ENCODE measurements at regions not wholly inside any gene's neighbourhood (a gene's known extent, or its start where the extent isn't known, plus 50 kb on each side); places are given as distances from the start of the nearest gene placed in this dataset.

GRCh38 chr2:128768041-128768440, 449.4 kb upstream of the HS6ST1 start:
- peaks cover 0 to 9% (median 0%) of the 10 kb centered on the region in 3 donors for H3K27me3 Mint-ChIP-seq (ENCODE audit: low read depth in 3 of 3)
- H3K36me3 Mint-ChIP-seq: peaks cover 0 to 5% (median 4%) of the 10 kb centered on the region in 3 donors
- peaks cover 0 to 6% (median 5%) of the 10 kb centered on the region in 6 donors for H3K9me3 Mint-ChIP-seq
- H3K27ac Mint-ChIP-seq: no peak overlapping the region
- no peaks in the 10 kb centered on the region for H3K4me1 Mint-ChIP-seq
- DNase-seq: no peak
- H3K4me3 Mint-ChIP-seq: no peak overlapping the region

GRCh38 chr2:128769457-128770142, 450.9 kb upstream of the HS6ST1 start:
- H3K4me3 Mint-ChIP-seq: no peak overlapping the region
- H3K27ac Mint-ChIP-seq: no peak overlapping the region
- H3K9me3 Mint-ChIP-seq: peaks cover 0 to 2% (median 0%) of the 10 kb centered on the region in 6 donors
- peaks cover 0 to 7% (median 2%) of the 10 kb centered on the region in 3 donors for H3K27me3 Mint-ChIP-seq (ENCODE audit: low read depth in 3 of 3)
- peaks cover 0 to 4% (median 0%) of the 10 kb centered on the region in 3 donors for H3K36me3 Mint-ChIP-seq
- no peaks in the 10 kb centered on the region for H3K4me1 Mint-ChIP-seq
- DNase-seq: no peak

- no peaks in the 10 kb centered on the region for H3K4me1 Mint-ChIP-seq
- H3K27me3 Mint-ChIP-seq (ENCODE audit: low read depth in 3 of 3): peaks cover 2 to 7% (median 2%) of the 10 kb centered on the region in 3 donors
- no peaks in the 10 kb centered on the region for H3K36me3 Mint-ChIP-seq
- H3K27ac Mint-ChIP-seq: no peak overlapping the region
- no peaks in the 10 kb centered on the region for H3K9me3 Mint-ChIP-seq
- no peak for DNase-seq
- H3K4me3 Mint-ChIP-seq: no peak overlapping the region
These were observed 451.7 kb upstream of the HS6ST1 start for GRCh38 chr2:128770143-128771085.

DNA sequence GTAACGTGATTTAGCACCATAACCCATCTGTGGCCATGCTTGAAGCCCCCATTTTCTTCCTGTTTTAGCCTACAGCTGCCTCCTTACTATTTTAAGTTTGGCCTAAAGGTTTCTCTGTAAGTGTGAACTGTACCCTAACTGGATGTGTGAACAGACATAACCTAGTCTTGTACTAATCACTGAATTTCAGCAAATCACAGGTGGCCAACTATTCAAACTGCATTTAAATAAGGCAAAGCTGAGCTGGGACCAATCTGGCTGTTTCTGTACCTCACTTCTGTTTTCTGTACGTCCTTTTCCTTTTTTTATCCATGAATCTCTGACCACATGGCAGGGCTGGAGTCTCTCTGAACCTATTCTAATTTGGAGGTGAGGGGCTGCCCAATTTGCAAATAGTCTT, 452.7 kb upstream of the HS6ST1 start:
- Mint-ChIP-seq H3K27me3 (ENCODE audit: low read depth in 3 of 3) (peaks cover 2 to 5% (median 3%) of the 10 kb centered on the region in 3 donors), H3K4me1 (no peaks in the 10 kb centered on the region), H3K9me3 (no peaks in the 10 kb centered on the region), H3K36me3 (no peaks in the 10 kb centered on the region), H3K4me3 (no peak overlapping the region), H3K27ac (no peak overlapping the region)
- DNase-seq: no peak

DNA sequence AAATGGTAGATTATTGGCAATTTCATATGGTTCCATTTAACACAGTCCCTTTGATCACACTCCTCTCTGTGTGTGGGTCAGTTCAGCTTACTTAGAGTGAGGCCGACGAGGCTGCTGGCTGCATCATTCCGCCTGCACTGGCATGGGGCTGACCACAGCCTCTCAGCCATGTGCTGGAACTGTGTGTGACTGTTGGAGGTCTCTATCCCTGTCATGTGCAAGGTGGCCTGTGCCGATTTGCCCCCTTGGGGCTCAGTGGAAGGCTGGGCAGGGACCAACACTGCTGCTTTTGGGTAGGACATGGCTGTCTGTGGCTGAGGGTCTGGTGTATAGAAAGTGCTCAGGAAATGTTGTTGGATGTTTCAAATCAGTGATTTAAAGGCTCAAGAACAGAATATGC, 454.0 kb upstream of the HS6ST1 start:
- Mint-ChIP-seq H3K4me1 (no peaks in the 10 kb centered on the region), H3K4me3 (no peak overlapping the region), H3K27ac (no peak overlapping the region), H3K27me3 (ENCODE audit: low read depth in 3 of 3) (peaks cover 2 to 3% (median 2%) of the 10 kb centered on the region in 3 donors), H3K36me3 (no peaks in the 10 kb centered on the region), H3K9me3 (no peaks in the 10 kb centered on the region)
- no peak for DNase-seq

DNA sequence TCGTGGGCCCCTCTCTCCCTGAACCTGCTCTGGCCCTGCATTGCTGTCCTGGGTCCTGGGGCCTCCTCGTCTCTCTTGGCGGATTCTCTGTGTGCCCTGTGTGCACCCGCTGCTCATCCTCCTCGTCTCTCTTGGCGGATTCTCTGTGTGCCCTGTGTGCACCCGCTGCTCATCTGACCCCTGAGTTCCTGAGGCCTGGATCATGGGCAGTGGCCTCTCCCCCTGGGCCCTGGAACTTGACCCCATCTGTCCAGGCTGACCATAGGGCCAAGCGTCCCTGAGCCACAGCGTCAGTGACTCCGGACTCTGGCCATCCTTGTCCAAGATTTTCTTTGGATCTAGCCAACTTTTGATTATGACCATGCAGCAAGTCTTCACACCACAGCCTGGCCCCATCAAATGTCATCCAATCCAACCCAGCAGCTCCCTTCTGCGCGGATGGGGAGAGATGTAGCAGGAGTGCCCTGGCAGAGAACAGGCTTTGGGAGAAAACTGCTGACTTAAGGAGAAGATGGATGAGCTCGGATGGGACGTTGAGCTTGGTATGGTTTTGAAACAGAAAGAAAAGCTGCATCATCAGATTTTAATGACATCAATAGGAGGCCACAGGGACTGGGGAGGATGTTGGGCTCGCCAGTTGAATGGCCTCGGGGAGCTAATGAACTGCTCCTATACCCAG, 455.1 kb upstream of the HS6ST1 start:
- H3K4me3 Mint-ChIP-seq: no peak overlapping the region
- no peaks in the 10 kb centered on the region for H3K36me3 Mint-ChIP-seq
- no peaks in the 10 kb centered on the region for H3K9me3 Mint-ChIP-seq
- H3K27me3 Mint-ChIP-seq (ENCODE audit: low read depth in 3 of 3): peaks cover 2 to 3% (median 2%) of the 10 kb centered on the region in 3 donors
- no peaks in the 10 kb centered on the region for H3K4me1 Mint-ChIP-seq
- no peak for DNase-seq
- H3K27ac Mint-ChIP-seq: no peak overlapping the region

- DNase-seq: no peak
- Mint-ChIP-seq H3K4me3 (no peak overlapping the region), H3K27ac (no peak overlapping the region), H3K4me1 (no peaks in the 10 kb centered on the region), H3K27me3 (ENCODE audit: low read depth in 3 of 3) (peaks cover 0 to 3% (median 2%) of the 10 kb centered on the region in 3 donors), H3K36me3 (no peaks in the 10 kb centered on the region), H3K9me3 (no peaks in the 10 kb centered on the region)
These were observed 455.9 kb upstream of the HS6ST1 start for GRCh38 chr2:128774320-128775216.

GRCh38 chr2:128775217-128775913, 456.7 kb upstream of the HS6ST1 start:
- no peak overlapping the region for H3K4me3 Mint-ChIP-seq
- no peak overlapping the region for H3K27ac Mint-ChIP-seq
- H3K36me3 Mint-ChIP-seq: no peaks in the 10 kb centered on the region
- peaks cover 0 to 2% (median 0%) of the 10 kb centered on the region in 6 donors for H3K9me3 Mint-ChIP-seq
- no peak for DNase-seq
- H3K27me3 Mint-ChIP-seq (ENCODE audit: low read depth in 3 of 3): peaks cover 0 to 7% (median 2%) of the 10 kb centered on the region in 3 donors
- no peaks in the 10 kb centered on the region for H3K4me1 Mint-ChIP-seq

- no peak for DNase-seq
- Mint-ChIP-seq H3K27ac (no peak overlapping the region), H3K4me1 (no peaks in the 10 kb centered on the region), H3K36me3 (no peaks in the 10 kb centered on the region), H3K4me3 (no peak overlapping the region), H3K27me3 (ENCODE audit: low read depth in 3 of 3) (peaks cover 0 to 7% (median 2%) of the 10 kb centered on the region in 3 donors), H3K9me3 (peaks cover 0 to 2% (median 0%) of the 10 kb centered on the region in 6 donors)
These were observed 457.2 kb upstream of the HS6ST1 start for GRCh38 chr2:128775914-128776285.

DNA sequence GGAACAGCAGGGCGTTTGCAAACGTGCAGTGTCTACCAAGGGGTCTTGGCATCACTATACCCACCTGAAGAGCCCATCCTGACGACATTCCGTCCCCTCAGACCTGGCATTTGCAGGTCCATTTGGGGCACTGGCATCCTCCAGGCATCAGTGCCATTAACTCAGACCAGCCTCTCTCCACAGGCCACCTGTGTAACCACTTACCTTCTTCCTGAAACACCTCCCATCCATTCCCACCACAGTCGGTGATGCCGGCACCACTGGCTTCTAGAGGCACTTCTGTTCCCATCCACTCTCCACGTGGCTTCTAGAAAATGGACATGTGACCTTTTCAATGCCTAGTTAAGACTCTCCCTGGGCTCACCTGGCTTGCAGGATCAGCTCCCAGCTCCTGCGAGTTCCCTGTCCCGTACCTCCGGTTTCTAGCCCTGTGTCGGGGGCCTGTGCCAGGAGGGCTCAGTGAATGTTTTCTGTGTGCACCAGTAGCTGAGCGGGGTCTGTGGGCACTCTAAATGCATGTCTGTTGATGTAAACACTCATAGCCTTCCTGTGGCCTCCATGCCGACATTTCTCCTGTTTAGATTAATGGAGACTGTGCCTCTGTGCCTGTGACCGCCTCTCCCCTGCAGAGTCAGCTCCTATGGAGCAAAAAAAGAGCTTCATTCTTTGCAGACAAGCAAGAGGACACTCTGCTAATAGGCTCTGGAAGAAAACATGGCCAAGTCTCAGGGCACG, 458.0 kb upstream of the HS6ST1 start:
- Mint-ChIP-seq H3K4me1 (no peaks in the 10 kb centered on the region), H3K27ac (no peak overlapping the region), H3K4me3 (no peak overlapping the region), H3K27me3 (ENCODE audit: low read depth in 3 of 3) (peaks cover 0 to 7% (median 2%) of the 10 kb centered on the region in 3 donors), H3K36me3 (no peaks in the 10 kb centered on the region), H3K9me3 (peaks cover 0 to 2% (median 0%) of the 10 kb centered on the region in 6 donors)
- DNase-seq: no peak

DNA sequence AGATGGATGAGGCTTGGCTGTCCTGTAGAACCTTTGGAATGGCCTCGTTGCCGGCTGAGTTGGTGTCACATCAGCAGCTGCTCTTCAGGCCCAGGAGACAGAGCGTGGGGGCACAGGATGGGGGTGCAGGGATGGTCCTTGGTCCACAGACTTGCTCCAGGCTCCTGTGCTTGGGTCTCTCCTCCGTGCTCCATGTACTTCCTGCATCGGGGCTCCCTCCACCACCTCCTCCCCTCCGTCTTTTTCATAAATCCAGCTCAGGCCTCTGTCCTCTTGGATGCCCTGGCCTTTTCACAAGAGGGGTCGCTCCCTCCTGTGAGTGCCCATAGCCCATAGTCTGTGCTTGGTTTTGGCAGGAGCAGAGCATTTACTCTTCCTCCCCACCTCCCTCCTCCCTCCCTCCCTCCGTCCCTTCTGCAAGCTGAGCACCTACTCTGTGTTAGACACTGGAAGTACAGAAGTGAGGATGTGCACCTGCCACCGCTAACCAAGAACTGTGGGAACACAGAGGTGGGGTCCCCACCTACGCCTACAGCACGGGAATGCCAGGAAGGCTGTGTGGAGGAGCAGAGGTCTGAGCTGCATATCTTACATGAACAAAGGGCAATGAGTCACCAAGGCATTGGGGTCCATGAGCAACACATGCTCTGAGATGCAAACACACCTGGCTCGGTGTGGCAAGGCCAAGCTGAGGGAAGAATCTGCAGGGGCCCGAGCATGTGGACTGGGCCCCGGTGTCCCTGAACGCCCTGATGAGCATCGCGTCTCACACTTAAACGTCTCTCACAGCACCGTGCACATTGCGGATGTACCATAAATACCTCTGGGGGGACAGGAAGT, 458.7 kb upstream of the HS6ST1 start:
- Mint-ChIP-seq H3K9me3 (peaks cover 0 to 2% (median 0%) of the 10 kb centered on the region in 6 donors), H3K27ac (no peak overlapping the region), H3K4me3 (no peak overlapping the region), H3K4me1 (no peaks in the 10 kb centered on the region), H3K27me3 (ENCODE audit: low read depth in 3 of 3) (peaks cover 0 to 7% (median 2%) of the 10 kb centered on the region in 3 donors), H3K36me3 (no peaks in the 10 kb centered on the region)
- no peak for DNase-seq
